Prostate gland (tissue), 2 donors: ENCODE measurements at regions not wholly inside any gene's neighbourhood (a gene's known extent, or its start where the extent isn't known, plus 50 kb on each side); places are given as distances from the start of the nearest gene placed in this dataset.

ENCODE experiments used
- POLR2A ChIP-seq: fragments of 450-650 bp; IDR thresholded peaks from one replicate; pipeline ENCODE4 v1.6.1; 2016; ENCODE audit warnings: antibody characterized with exemption, mild to moderate bottlenecking
- POLR2AphosphoS5 ChIP-seq: sonication (generic); formaldehyde crosslinking; IDR thresholded peaks from one replicate; pipeline ENCODE4 v1.6.1; 2017; ENCODE audit warnings: antibody characterized with exemption
- TF ChIP-seq, protein P1 (sequence below), 4 experiments: fragments of 200-600 bp in 2 of 4; fragments of 450-650 bp in 2 of 4; sonication (generic) in 2 of 4; IDR thresholded peaks; 1 replicate in 3 of 4; 2 replicates in 1 of 4; pipeline ENCODE4 v1.5.1; 2016 to 2019; ENCODE audit warnings: antibody characterized with exemption in 4 of 4, mild to moderate bottlenecking in 2 of 4, moderate library complexity in 2 of 4

- TF ChIP-seq, protein P1, sequence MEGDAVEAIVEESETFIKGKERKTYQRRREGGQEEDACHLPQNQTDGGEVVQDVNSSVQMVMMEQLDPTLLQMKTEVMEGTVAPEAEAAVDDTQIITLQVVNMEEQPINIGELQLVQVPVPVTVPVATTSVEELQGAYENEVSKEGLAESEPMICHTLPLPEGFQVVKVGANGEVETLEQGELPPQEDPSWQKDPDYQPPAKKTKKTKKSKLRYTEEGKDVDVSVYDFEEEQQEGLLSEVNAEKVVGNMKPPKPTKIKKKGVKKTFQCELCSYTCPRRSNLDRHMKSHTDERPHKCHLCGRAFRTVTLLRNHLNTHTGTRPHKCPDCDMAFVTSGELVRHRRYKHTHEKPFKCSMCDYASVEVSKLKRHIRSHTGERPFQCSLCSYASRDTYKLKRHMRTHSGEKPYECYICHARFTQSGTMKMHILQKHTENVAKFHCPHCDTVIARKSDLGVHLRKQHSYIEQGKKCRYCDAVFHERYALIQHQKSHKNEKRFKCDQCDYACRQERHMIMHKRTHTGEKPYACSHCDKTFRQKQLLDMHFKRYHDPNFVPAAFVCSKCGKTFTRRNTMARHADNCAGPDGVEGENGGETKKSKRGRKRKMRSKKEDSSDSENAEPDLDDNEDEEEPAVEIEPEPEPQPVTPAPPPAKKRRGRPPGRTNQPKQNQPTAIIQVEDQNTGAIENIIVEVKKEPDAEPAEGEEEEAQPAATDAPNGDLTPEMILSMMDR (IDR thresholded peaks at IDR 0.05): no peak
- TF ChIP-seq POLR2A: no peak
- TF ChIP-seq POLR2AphosphoS5: no peak
Measured at GRCh38 chr5:74428275-74428674, 212.3 kb downstream of the ENC1 start.
